Loucy (cell line): ENCODE measurements at regions not wholly inside any gene's neighbourhood (a gene's known extent, or its start where the extent isn't known, plus 50 kb on each side); places are given as distances from the start of the nearest gene placed in this dataset.

ENCODE experiments used
- EZH2phosphoT487 ChIP-seq: fragments of 200-600 bp; IDR thresholded peaks from 2 replicates; pipeline ENCODE4 v1.6.1; 2018; ENCODE audit warnings: antibody characterized with exemption, mild to moderate bottlenecking, moderate library complexity, borderline replicate concordance
- TF ChIP-seq, protein P1 (sequence below): fragments of 200-600 bp; sonication (generic); conservative IDR thresholded peaks from 2 replicates; pipeline ENCODE4 v1.5.1; 2014; ENCODE audit warnings: mild to moderate bottlenecking, antibody characterized with exemption, low read length

DNA sequence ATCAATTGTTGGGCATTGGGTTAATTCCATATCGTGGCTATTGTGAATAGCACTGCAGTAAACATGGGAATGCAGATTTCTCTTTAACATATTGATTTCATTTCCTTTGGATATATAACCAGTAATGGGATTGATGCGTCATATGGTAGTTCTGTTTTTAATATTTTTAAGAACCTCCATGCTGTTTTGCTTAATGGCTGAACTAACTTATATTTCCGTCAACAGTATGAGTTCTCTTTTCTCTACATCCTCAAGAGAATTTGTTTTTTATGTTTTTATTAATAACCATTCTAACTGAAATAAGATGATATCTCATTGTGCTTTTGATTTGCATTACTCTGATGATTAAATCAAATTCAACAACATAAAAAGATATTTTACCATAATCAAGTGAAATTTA is 228.5 kb upstream of the FSIP2 start:
- TF ChIP-seq, protein P1, sequence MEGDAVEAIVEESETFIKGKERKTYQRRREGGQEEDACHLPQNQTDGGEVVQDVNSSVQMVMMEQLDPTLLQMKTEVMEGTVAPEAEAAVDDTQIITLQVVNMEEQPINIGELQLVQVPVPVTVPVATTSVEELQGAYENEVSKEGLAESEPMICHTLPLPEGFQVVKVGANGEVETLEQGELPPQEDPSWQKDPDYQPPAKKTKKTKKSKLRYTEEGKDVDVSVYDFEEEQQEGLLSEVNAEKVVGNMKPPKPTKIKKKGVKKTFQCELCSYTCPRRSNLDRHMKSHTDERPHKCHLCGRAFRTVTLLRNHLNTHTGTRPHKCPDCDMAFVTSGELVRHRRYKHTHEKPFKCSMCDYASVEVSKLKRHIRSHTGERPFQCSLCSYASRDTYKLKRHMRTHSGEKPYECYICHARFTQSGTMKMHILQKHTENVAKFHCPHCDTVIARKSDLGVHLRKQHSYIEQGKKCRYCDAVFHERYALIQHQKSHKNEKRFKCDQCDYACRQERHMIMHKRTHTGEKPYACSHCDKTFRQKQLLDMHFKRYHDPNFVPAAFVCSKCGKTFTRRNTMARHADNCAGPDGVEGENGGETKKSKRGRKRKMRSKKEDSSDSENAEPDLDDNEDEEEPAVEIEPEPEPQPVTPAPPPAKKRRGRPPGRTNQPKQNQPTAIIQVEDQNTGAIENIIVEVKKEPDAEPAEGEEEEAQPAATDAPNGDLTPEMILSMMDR, result no peak
- TF ChIP-seq EZH2phosphoT487, result no peak
